ENCODE measurements at regions not wholly inside any gene's neighbourhood (a gene's known extent, or its start where the extent isn't known, plus 50 kb on each side); places are given as distances from the start of the nearest gene placed in this dataset. TPM values are rescaled to one million over a fixed set of nuclear protein-coding genes. Genes with fewer than 3 reads are reported as not detected.

Small RNA genes in the stretch of these regions (small RNA-seq; reads per million reads assigned to genes)
- gene RF00019 (not detected), gene RF00096 (not detected), gene RNU6-901P (not detected)

Measured in body of pancreas (tissue), 1 donor.